ENCODE measurements at regions not wholly inside any gene's neighbourhood (a gene's known extent, or its start where the extent isn't known, plus 50 kb on each side); places are given as distances from the start of the nearest gene placed in this dataset.

GRCh38 chr1:116853680-116854402, 55.9 kb upstream of the PTGFRN start:
- TF ChIP-seq CTCF (IDR thresholded peaks at IDR 0.05) = no peak
- TF ChIP-seq SIN3A (IDR thresholded peaks at IDR 0.05; ENCODE audit: borderline replicate concordance, insufficient read depth, low read depth, low read length) = no peak

Measured in Panc1 (cell line).